IPS-20b (cell line): ENCODE measurements at regions not wholly inside any gene's neighbourhood (a gene's known extent, or its start where the extent isn't known, plus 50 kb on each side); places are given as distances from the start of the nearest gene placed in this dataset.

ENCODE experiments used
- H3K27ac ChIP-seq: one replicate; pipeline ENCODE4 v1.5.1; 2013; ENCODE audit warnings: low read length
- H3K27me3 ChIP-seq: 2 replicates; pipeline ENCODE4 v1.6.1; 2013; ENCODE audit warnings: mild to moderate bottlenecking, low read length, inconsistent platforms; ENCODE audit not compliant: insufficient read depth
- H3K36me3 ChIP-seq: 2 replicates; pipeline ENCODE4 v1.6.1; 2013; ENCODE audit warnings: low read depth, mild to moderate bottlenecking, inconsistent platforms, low read length, moderate library complexity; ENCODE audit not compliant: insufficient read depth
- H3K4me1 ChIP-seq: 2 replicates; pipeline ENCODE4 v1.6.1; 2013; ENCODE audit warnings: mild to moderate bottlenecking, control low read depth, inconsistent platforms, low read length, moderate library complexity; ENCODE audit not compliant: insufficient read depth
- H3K4me3 ChIP-seq: 2 replicates; pipeline ENCODE4 v1.5.1; 2013; ENCODE audit warnings: mild to moderate bottlenecking, low read length, inconsistent platforms
- H3K9ac ChIP-seq: 2 replicates; pipeline ENCODE4 v1.6.1; 2013; ENCODE audit warnings: low read depth, mild to moderate bottlenecking, inconsistent platforms, low read length, moderate library complexity
- H3K9me3 ChIP-seq: 2 replicates; pipeline ENCODE4 v1.6.1; 2013; ENCODE audit warnings: mild to moderate bottlenecking, low read depth, low read length, inconsistent platforms; ENCODE audit not compliant: insufficient read depth

DNA sequence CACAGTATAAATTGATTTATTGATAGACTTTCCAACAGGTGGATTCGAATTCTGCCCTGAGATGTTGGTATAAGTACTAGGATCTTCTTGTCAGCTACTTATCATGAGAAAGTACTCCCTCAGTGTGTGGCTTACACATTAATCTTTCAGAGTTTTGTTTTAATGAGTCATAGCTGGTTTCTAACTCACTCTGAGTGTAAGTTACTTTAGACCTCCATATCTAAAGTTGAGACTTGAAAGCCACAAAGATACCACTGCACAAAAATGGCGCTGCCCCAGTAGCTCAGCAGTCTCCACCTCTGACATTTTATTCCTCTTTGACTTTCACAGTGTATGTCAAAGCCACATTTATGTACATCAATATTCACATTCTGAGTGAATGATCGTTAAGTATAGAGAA lies 318.5 kb downstream of the ARAP2 start:
- no peak overlapping the region for H3K9ac ChIP-seq
- no peaks in the 10 kb centered on the region for H3K27me3 ChIP-seq
- H3K4me1 ChIP-seq = no peaks in the 10 kb centered on the region
- H3K4me3 ChIP-seq = no peak overlapping the region
- H3K9me3 ChIP-seq = no peaks in the 10 kb centered on the region
- H3K36me3 ChIP-seq = no peaks in the 10 kb centered on the region
- no peak overlapping the region for H3K27ac ChIP-seq

DNA sequence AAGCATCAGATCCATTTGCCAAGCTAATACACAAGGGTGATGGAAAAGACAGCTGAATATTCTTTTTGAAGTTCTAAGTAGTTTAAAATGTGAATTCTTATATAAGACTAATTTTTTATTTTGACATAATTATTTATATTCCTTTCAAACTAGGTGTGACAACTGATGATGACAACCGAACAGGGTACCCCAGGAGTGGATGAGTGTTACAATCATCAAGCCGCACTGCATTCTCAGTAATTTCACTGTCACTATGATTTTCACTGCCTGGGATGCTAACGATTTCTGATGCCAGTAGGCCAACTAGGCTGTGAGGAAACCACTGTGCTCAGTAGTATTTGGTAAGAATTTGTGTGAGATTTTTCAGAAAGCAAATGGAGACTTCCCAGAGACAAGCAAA lies 317.5 kb downstream of the ARAP2 start:
- Histone ChIP-seq H3K9me3 (no peaks in the 10 kb centered on the region), H3K27ac (no peak overlapping the region), H3K27me3 (no peaks in the 10 kb centered on the region), H3K9ac (no peak overlapping the region), H3K4me1 (no peaks in the 10 kb centered on the region), H3K36me3 (no peaks in the 10 kb centered on the region), H3K4me3 (no peak overlapping the region)

- no peaks in the 10 kb centered on the region for H3K27me3 ChIP-seq
- no peak overlapping the region for H3K4me3 ChIP-seq
- no peaks in the 10 kb centered on the region for H3K9me3 ChIP-seq
- H3K4me1 ChIP-seq = peaks cover 6% of the 10 kb centered on the region; the same call in 1 of the 2 replicates
- no peak overlapping the region for H3K9ac ChIP-seq
- H3K27ac ChIP-seq = no peak overlapping the region
- no peaks in the 10 kb centered on the region for H3K36me3 ChIP-seq
Observed at GRCh38 chr4:35933901-35934300, 310.4 kb downstream of the ARAP2 start.

GRCh38 chr4:35934320-35934981 lies 309.9 kb downstream of the ARAP2 start:
- H3K27ac ChIP-seq = no peak overlapping the region
- H3K4me1 ChIP-seq = peaks cover 6% of the 10 kb centered on the region; the same call in 1 of the 2 replicates
- H3K4me3 ChIP-seq = no peak overlapping the region
- H3K27me3 ChIP-seq = no peaks in the 10 kb centered on the region
- H3K9me3 ChIP-seq = no peaks in the 10 kb centered on the region
- H3K36me3 ChIP-seq = no peaks in the 10 kb centered on the region
- H3K9ac ChIP-seq = no peak overlapping the region

GRCh38 chr4:35938936-35939335 lies 305.4 kb downstream of the ARAP2 start:
- no peaks in the 10 kb centered on the region for H3K27me3 ChIP-seq
- H3K9ac ChIP-seq = no peak overlapping the region
- no peak overlapping the region for H3K4me3 ChIP-seq
- H3K27ac ChIP-seq = no peak overlapping the region
- no peaks in the 10 kb centered on the region for H3K36me3 ChIP-seq
- no peaks in the 10 kb centered on the region for H3K9me3 ChIP-seq
- H3K4me1 ChIP-seq = peaks cover 4% of the 10 kb centered on the region; the same call in 1 of the 2 replicates

- Histone ChIP-seq H3K9me3 (no peaks in the 10 kb centered on the region), H3K36me3 (no peaks in the 10 kb centered on the region), H3K4me1 (no peaks in the 10 kb centered on the region), H3K27me3 (no peaks in the 10 kb centered on the region), H3K4me3 (no peak overlapping the region), H3K27ac (no peak overlapping the region), H3K9ac (no peak overlapping the region)
Observed at GRCh38 chr4:35939751-35940150, 304.6 kb downstream of the ARAP2 start.

DNA sequence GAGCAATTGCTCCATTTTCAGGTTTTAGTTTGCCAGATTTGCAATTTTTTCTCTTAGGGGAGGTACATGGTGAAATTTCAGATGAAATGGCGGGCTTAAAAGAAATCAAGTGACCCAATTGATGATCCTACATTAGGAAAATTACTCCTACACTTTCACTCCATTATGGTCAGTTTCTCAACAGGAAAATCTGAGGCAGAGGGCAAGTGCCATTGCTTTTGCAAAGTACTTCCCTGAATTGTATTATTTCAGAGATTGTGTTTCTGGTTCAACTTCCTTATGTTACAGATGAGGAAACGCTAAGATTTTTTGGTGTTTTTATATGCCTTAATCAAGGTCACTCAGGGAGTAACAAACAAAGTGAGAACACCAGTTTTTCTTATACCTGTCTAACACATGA lies 302.2 kb downstream of the ARAP2 start:
- Histone ChIP-seq H3K9ac (no peak overlapping the region), H3K4me1 (no peaks in the 10 kb centered on the region), H3K36me3 (no peaks in the 10 kb centered on the region), H3K4me3 (no peak overlapping the region), H3K27me3 (no peaks in the 10 kb centered on the region), H3K27ac (no peak overlapping the region), H3K9me3 (no peaks in the 10 kb centered on the region)

DNA sequence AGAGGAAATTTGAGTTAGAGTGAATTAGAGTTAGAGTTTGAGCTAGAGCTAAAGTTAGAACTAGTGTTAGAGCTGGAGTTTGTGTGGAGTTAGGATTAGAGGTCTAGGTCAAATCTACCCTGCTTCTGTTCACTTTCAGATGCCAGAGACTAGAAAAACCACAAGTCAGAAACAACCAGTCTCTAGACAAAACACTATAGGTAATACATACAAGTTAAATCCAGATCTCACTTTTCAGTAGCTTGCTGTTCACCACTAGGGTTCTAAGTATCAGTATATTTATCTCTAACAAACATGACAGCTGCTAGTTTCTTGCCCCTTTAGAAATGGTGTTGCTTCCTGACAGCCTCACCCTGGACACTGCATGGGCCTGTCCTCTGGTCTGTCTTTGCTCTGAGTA lies 300.7 kb downstream of the ARAP2 start:
- no peaks in the 10 kb centered on the region for H3K27me3 ChIP-seq
- H3K4me1 ChIP-seq = no peaks in the 10 kb centered on the region
- H3K9ac ChIP-seq = no peak overlapping the region
- no peak overlapping the region for H3K4me3 ChIP-seq
- no peak overlapping the region for H3K27ac ChIP-seq
- H3K36me3 ChIP-seq = no peaks in the 10 kb centered on the region
- H3K9me3 ChIP-seq = no peaks in the 10 kb centered on the region

GRCh38 chr4:35948171-35948570 lies 296.1 kb downstream of the ARAP2 start:
- H3K36me3 ChIP-seq = peaks cover 6% of the 10 kb centered on the region; the same call in 1 of the 2 replicates
- no peaks in the 10 kb centered on the region for H3K27me3 ChIP-seq
- H3K4me3 ChIP-seq = no peak overlapping the region
- H3K9ac ChIP-seq = no peak overlapping the region
- peaks cover 14% of the 10 kb centered on the region for H3K9me3 ChIP-seq
- no peak overlapping the region for H3K27ac ChIP-seq
- H3K4me1 ChIP-seq = peaks cover 2% of the 10 kb centered on the region; the same call in 1 of the 2 replicates

- peaks cover 14% of the 10 kb centered on the region for H3K9me3 ChIP-seq
- no peak overlapping the region for H3K4me3 ChIP-seq
- H3K4me1 ChIP-seq = peaks cover 2% of the 10 kb centered on the region; the same call in 1 of the 2 replicates
- H3K27me3 ChIP-seq = no peaks in the 10 kb centered on the region
- H3K27ac ChIP-seq = no peak overlapping the region
- no peak overlapping the region for H3K9ac ChIP-seq
- H3K36me3 ChIP-seq = peaks cover 6% of the 10 kb centered on the region; the same call in 1 of the 2 replicates
Observed at GRCh38 chr4:35950442-35950841, 293.9 kb downstream of the ARAP2 start.

DNA sequence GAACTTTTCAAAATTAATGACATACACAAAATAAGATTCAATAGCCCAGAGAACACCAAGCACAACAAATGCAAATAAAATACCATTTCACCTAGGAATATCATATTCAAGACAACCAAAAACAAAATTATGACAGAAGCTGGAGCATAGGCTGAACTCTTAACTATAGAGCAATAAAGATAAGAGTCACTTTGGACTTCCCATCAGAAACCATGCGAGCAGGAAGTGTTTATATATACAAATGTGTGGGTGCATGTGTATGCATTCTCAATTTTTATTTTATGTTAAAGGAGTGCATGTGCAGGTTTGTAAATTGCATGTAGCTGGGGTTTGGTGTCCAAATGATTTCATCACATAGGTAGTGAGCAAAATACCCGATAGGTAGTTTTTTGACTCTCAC lies 291.6 kb downstream of the ARAP2 start:
- Histone ChIP-seq H3K36me3 (peaks cover 6% of the 10 kb centered on the region; the same call in 1 of the 2 replicates), H3K9ac (no peak overlapping the region), H3K4me1 (peaks cover 2% of the 10 kb centered on the region; the same call in 1 of the 2 replicates), H3K27me3 (no peaks in the 10 kb centered on the region), H3K4me3 (no peak overlapping the region), H3K9me3 (peaks cover 14% of the 10 kb centered on the region), H3K27ac (no peak overlapping the region)

GRCh38 chr4:35963383-35963782 lies 280.9 kb downstream of the ARAP2 start:
- Histone ChIP-seq H3K4me3 (no peak overlapping the region), H3K36me3 (no peaks in the 10 kb centered on the region), H3K9me3 (no peaks in the 10 kb centered on the region), H3K9ac (no peak overlapping the region), H3K27ac (no peak overlapping the region), H3K27me3 (no peaks in the 10 kb centered on the region), H3K4me1 (no peaks in the 10 kb centered on the region)
